HL-60 (cell line): ENCODE measurements at regions not wholly inside any gene's neighbourhood (a gene's known extent, or its start where the extent isn't known, plus 50 kb on each side); places are given as distances from the start of the nearest gene placed in this dataset.

Experiments
- CTCF ChIP-seq: IDR thresholded peaks from one replicate; pipeline ENCODE4 v1.5.1; 2011; ENCODE audit warnings: low read length, control low read depth, inconsistent platforms; ENCODE audit not compliant: insufficient read depth
- GABPA ChIP-seq: IDR thresholded peaks from 2 replicates; pipeline ENCODE4 v1.6.1; 2012; ENCODE audit warnings: low read depth
- POLR2AphosphoS5 ChIP-seq: IDR thresholded peaks from 2 replicates; pipeline ENCODE4 v1.6.1; 2012; ENCODE audit warnings: low read depth
- REST ChIP-seq: IDR thresholded peaks from 2 replicates; pipeline ENCODE4 v1.6.1; 2012; ENCODE audit warnings: low read depth; ENCODE audit not compliant: insufficient replicate concordance
- SPI1 ChIP-seq: IDR thresholded peaks from 2 replicates; pipeline ENCODE4 v1.6.1; 2012; ENCODE audit warnings: low read depth, mild to moderate bottlenecking, borderline replicate concordance

GRCh38 chr13:50136678-50137077, 121.4 kb downstream of the KCNRG start:
- TF ChIP-seq POLR2AphosphoS5 (no peak), REST (no peak), CTCF (no peak), SPI1 (no peak), GABPA (no peak)
